ENCODE measurements at regions not wholly inside any gene's neighbourhood (a gene's known extent, or its start where the extent isn't known, plus 50 kb on each side); places are given as distances from the start of the nearest gene placed in this dataset.

GRCh38 chr18:59957957-59958356 is 58.2 kb downstream of the PMAIP1 start:
- peak; percentile 11 for DNase-seq

GRCh38 chr18:59954755-59955156 is 55.0 kb downstream of the PMAIP1 start:
- no peak for DNase-seq

GRCh38 chr18:59954241-59954640 is 54.4 kb downstream of the PMAIP1 start:
- no peak for DNase-seq

All from stimulated activated CD4-positive, alpha-beta T cell treated with anti-CD3 and anti-CD28 coated beads, Interleukin-1b, Interleukin-23, amount 100 ng/mL, for 48 hours (primary cell).